HCT116 (cell line): ENCODE measurements at regions not wholly inside any gene's neighbourhood (a gene's known extent, or its start where the extent isn't known, plus 50 kb on each side); places are given as distances from the start of the nearest gene placed in this dataset.
A peak's percentile ranks its signal among the peaks of the same experiment; 100 is the strongest.

Experiments used
- ATAC-seq: fragments of 200-7000 bp; cut with Tn5 transposase; 2 replicates; pipeline ENCODE4 v1.9.1; 2020; ENCODE audit warnings: mild to moderate bottlenecking, moderate library complexity
- BruUV-seq: library from RNA; stranded (reverse); fragments of 400-500 nt; replicated peaks from 2 replicates; lab custom pipeline; 2021; lab: Mats Ljungman, UMichigan
- CTCF ChIA-PET: fragments of 300-600 bp; sonication (Branson Sonifier 250); formaldehyde crosslinking; loops from one replicate; lab custom pipeline; 2021; ENCODE audit warnings: antibody characterized with exemption; lab: Charles Lee
- POLR2A ChIA-PET: fragments of 300-600, 350-600 bp; sonication (Branson Sonifier 250); formaldehyde crosslinking; loops from one replicate; lab custom pipeline; 2021; ENCODE audit warnings: antibody characterized with exemption; lab: Charles Lee
- RAD21 ChIA-PET, 2 experiments: fragments of 300-600 bp; sonication (Branson Sonifier 250); formaldehyde crosslinking; loops; one replicate each; lab custom pipeline; 2023; ENCODE audit warnings: low total read pairs in 2 of 2; ENCODE audit not compliant: uncharacterized antibody in 2 of 2, unreplicated experiment in 2 of 2, low non-redundant PET in 1 of 2; lab: Charles Lee
- DNase-seq: peaks from one replicate; pipeline ENCODE4 v3.0.0-alpha.2; 2010; ENCODE audit warnings: low read depth, low spot score
- H2AFZ ChIP-seq: fragments of 200-600 bp; shearing (Covaris generic), sonication (generic); 2 replicates; pipeline ENCODE4 v1.6.1; 2017; ENCODE audit warnings: low read depth, mixed run types, mixed read lengths, antibody characterized with exemption, low read length; ENCODE audit not compliant: poor library complexity, severe bottlenecking
- H3K27ac ChIP-seq: 2 replicates; pipeline ENCODE4 v1.5.1; 2012; ENCODE audit warnings: low read depth, low read length
- H3K27me3 ChIP-seq: fragments of 200-600 bp; sonication (generic); 2 replicates; pipeline ENCODE4 v1.6.1; 2016; ENCODE audit warnings: mixed run types, low read length, mixed read lengths; ENCODE audit not compliant: insufficient read depth
- H3K36me3 ChIP-seq, 2 experiments: fragments of 200-500 bp in 1 of 2; fragments of 200-600 bp in 1 of 2; sonication (Bioruptor generic) in 1 of 2; sonication (generic) in 1 of 2; 2 replicates each; pipeline versions ENCODE4 v1.5.1 to v1.6.1; 2014 to 2016; ENCODE audit warnings: low read length in 2 of 2, inconsistent platforms in 1 of 2, mixed read lengths in 1 of 2, mixed run types in 1 of 2; ENCODE audit not compliant: insufficient read depth in 2 of 2, control insufficient read depth in 1 of 2
- H3K4me1 ChIP-seq, 2 experiments: fragments of 200-600 bp in 1 of 2; sonication (generic) in 1 of 2; 2 replicates each; pipeline versions ENCODE4 v1.5.1 to v1.6.1; 2012 to 2017; ENCODE audit warnings: low read length in 2 of 2, inconsistent platforms in 1 of 2, mild to moderate bottlenecking in 1 of 2, mixed read lengths in 1 of 2, mixed run types in 1 of 2, moderate library complexity in 1 of 2; ENCODE audit not compliant: insufficient read depth in 2 of 2, control insufficient read depth in 1 of 2
- H3K4me2 ChIP-seq: fragments of 200-600 bp; sonication (generic); 2 replicates; pipeline ENCODE4 v1.6.1; 2017; ENCODE audit warnings: mixed run types, low read length, mixed read lengths
- H3K4me3 ChIP-seq, 2 experiments: fragments of 200-600 bp in 1 of 2; sonication (generic) in 1 of 2; replicated peaks in 1 of 2; 2 replicates each; pipeline ENCODE4 v1.5.1; 2011 to 2016; ENCODE audit warnings: low read length in 2 of 2, control low read depth in 1 of 2, low read depth in 1 of 2, mild to moderate bottlenecking in 1 of 2, mixed read lengths in 1 of 2, mixed run types in 1 of 2
- H3K79me2 ChIP-seq: fragments of 200-600 bp; sonication (generic); 2 replicates; pipeline ENCODE4 v1.6.1; 2017; ENCODE audit warnings: mild to moderate bottlenecking, mixed run types, low read length, moderate library complexity, mixed read lengths; ENCODE audit not compliant: insufficient read depth
- H3K9ac ChIP-seq: fragments of 200-600 bp; sonication (generic); 2 replicates; pipeline ENCODE4 v1.6.1; 2016; ENCODE audit warnings: low read length, mixed read lengths
- H3K9me2 ChIP-seq: fragments of 200-600 bp; sonication (generic), shearing (Covaris generic); 2 replicates; pipeline ENCODE4 v1.6.1; 2017; ENCODE audit warnings: mixed run types, mild to moderate bottlenecking, moderate library complexity; ENCODE audit not compliant: insufficient read depth
- H3K9me3 ChIP-seq, 2 experiments: fragments of 200-500 bp in 1 of 2; fragments of 200-600 bp in 1 of 2; sonication (Bioruptor generic) in 1 of 2; sonication (generic) in 1 of 2; 2 replicates each; pipeline ENCODE4 v1.6.1; 2014 to 2017; ENCODE audit warnings: low read length in 2 of 2, mixed read lengths in 2 of 2, inconsistent platforms in 1 of 2, low read depth in 1 of 2, mild to moderate bottlenecking in 1 of 2, mixed run types in 1 of 2, moderate library complexity in 1 of 2; ENCODE audit not compliant: control insufficient read depth in 1 of 2, insufficient read depth in 1 of 2
- H4K20me1 ChIP-seq: fragments of 200-600 bp; sonication (generic), shearing (Covaris generic); 2 replicates; pipeline ENCODE4 v1.6.1; 2017; ENCODE audit warnings: mixed run types, mild to moderate bottlenecking, moderate library complexity; ENCODE audit not compliant: insufficient read depth
- CEBPB ChIP-seq: IDR thresholded peaks from 2 replicates; pipeline ENCODE4 v1.6.1; 2012; ENCODE audit warnings: low read depth
- JUND ChIP-seq: IDR thresholded peaks from 2 replicates; pipeline ENCODE4 v1.6.1; 2012
- POLR2AphosphoS5 ChIP-seq: IDR thresholded peaks from 2 replicates; pipeline ENCODE4 v1.6.1; 2011; ENCODE audit warnings: mild to moderate bottlenecking, low read depth, low read length, moderate library complexity
- SP1 ChIP-seq: IDR thresholded peaks from 2 replicates; pipeline ENCODE4 v1.6.1; 2012; ENCODE audit warnings: low read depth
- SRF ChIP-seq: IDR thresholded peaks from 2 replicates; pipeline ENCODE4 v1.6.1; 2012; ENCODE audit warnings: low read depth
- intact Hi-C: fragments of 100-400 bp; cut with micrococcal nuclease; formaldehyde crosslinking; loops from 2 replicates; pipeline ENCODE4 v1.10.0; 2022
- TF ChIP-seq, protein P1 (sequence below): IDR thresholded peaks from 2 replicates; pipeline ENCODE4 v1.6.1; 2012
- TF ChIP-seq, protein P2 (sequence below), 3 experiments: fragments of 200-600 bp in 1 of 3; sonication (generic) in 1 of 3; IDR thresholded peaks in 2 of 3; conservative IDR thresholded peaks in 1 of 3; 2 replicates each; pipeline ENCODE4 v1.5.1; 2012 to 2017; ENCODE audit warnings: low read depth in 2 of 3, low read length in 2 of 3, antibody characterized with exemption in 1 of 3, borderline replicate concordance in 1 of 3, control low read depth in 1 of 3, mild to moderate bottlenecking in 1 of 3, mixed read lengths in 1 of 3, mixed run types in 1 of 3, moderate library complexity in 1 of 3; ENCODE audit not compliant: insufficient read depth in 1 of 3

DNA sequence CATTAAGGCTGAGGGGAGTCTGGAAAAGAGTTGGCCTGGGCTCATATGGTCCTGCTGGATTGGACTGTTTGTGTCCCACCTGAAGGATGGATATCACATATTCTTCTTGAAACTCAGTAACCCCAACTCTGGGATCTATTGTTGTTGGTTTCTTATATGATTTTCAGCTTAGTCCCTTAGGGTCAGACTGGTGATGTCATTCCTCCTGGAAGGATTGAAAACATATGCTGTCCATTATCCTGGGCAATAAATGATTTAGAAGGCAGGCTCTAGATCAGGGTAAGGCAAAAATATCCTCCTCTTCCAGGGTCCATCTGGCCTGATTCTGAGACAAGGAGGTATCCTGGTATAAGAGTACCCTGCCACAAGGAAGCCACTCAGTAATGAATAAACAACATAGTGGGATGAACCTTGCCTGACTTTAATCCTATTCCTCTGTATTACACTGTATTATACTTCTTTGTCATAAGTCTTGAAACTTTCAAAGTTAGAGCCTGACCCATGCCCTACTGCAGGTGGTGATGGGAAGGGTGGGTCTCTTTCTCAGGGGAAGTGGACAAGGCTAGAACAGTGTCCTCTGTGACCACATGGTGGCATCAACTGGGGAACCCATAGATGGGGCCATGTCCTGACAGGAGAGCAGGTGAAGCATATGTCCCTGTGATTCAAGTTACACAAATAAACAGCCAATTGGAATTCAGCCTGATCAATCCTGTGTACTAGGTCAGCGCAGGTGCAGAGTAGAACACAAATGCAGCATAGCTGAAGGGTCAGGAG, 454.4 kb upstream of the TRPC7 start:
- RAD21 ChIA-PET, result no interaction called here

GRCh38 chr5:136816327-136816726, 451.0 kb upstream of the TRPC7 start:
- intact Hi-C loops, result no loop called here
- Histone ChIP-seq H3K9me3 (no peaks in the 10 kb centered on the region), H3K4me1 (peaks cover 0 to 4% of the 10 kb centered on the region in 2 experiments; a peak in 2 of 4 replicates), H3K9me2 (no peaks in the 10 kb centered on the region), H4K20me1 (no peaks in the 10 kb centered on the region), H2AFZ (no peak overlapping the region), H3K79me2 (no peaks in the 10 kb centered on the region), H3K27ac (no peak overlapping the region), H3K9ac (no peak overlapping the region), H3K36me3 (no peaks in the 10 kb centered on the region), H3K4me2 (no peak overlapping the region), H3K27me3 (no peaks in the 10 kb centered on the region), H3K4me3 (no peak overlapping the region)
- RAD21 ChIA-PET, result no interaction called here
- TF ChIP-seq CEBPB (no peak), POLR2AphosphoS5 (no peak), SRF (no peak)
- TF ChIP-seq, protein P1, sequence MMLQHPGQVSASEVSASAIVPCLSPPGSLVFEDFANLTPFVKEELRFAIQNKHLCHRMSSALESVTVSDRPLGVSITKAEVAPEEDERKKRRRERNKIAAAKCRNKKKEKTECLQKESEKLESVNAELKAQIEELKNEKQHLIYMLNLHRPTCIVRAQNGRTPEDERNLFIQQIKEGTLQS, result no peak
- DNase-seq (no peak), ATAC-seq (no peak)
- CTCF ChIA-PET, result no interaction called here
- POLR2A ChIA-PET, result no interaction called here
- BruUV-seq, result no TSS peak

More for the DNA sequence above, 454.4 kb upstream of the TRPC7 start:
- Histone ChIP-seq H3K9ac (no peak overlapping the region), H2AFZ (no peak overlapping the region), H3K36me3 (no peaks in the 10 kb centered on the region), H4K20me1 (no peaks in the 10 kb centered on the region), H3K9me3 (no peaks in the 10 kb centered on the region), H3K4me1 (no peaks in the 10 kb centered on the region), H3K27ac (no peak overlapping the region), H3K79me2 (no peaks in the 10 kb centered on the region), H3K9me2 (no peaks in the 10 kb centered on the region), H3K4me2 (no peak overlapping the region), H3K27me3 (no peaks in the 10 kb centered on the region; the same call in 1 of the 2 replicates), H3K4me3 (no peak overlapping the region)
- intact Hi-C loops, result no loop called here
- POLR2A ChIA-PET, result no interaction called here
- no TSS peak for BruUV-seq
- TF ChIP-seq SP1 (no peak), JUND (no peak)
- TF ChIP-seq, protein P2, sequence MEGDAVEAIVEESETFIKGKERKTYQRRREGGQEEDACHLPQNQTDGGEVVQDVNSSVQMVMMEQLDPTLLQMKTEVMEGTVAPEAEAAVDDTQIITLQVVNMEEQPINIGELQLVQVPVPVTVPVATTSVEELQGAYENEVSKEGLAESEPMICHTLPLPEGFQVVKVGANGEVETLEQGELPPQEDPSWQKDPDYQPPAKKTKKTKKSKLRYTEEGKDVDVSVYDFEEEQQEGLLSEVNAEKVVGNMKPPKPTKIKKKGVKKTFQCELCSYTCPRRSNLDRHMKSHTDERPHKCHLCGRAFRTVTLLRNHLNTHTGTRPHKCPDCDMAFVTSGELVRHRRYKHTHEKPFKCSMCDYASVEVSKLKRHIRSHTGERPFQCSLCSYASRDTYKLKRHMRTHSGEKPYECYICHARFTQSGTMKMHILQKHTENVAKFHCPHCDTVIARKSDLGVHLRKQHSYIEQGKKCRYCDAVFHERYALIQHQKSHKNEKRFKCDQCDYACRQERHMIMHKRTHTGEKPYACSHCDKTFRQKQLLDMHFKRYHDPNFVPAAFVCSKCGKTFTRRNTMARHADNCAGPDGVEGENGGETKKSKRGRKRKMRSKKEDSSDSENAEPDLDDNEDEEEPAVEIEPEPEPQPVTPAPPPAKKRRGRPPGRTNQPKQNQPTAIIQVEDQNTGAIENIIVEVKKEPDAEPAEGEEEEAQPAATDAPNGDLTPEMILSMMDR (IDR thresholded peaks at IDR 0.05 in 2 of 3, conservative IDR thresholded peaks at IDR 0.05 in 1 of 3; ENCODE audit: borderline replicate concordance in 1 of 3, insufficient read depth in 1 of 3, low read depth in 2 of 3, low read length in 2 of 3), result 0 out of 6 replicates have a peak, but pooled peaks of 1 of the 3 experiments have one; percentile 3
- TF ChIP-seq, protein P1, result no peak
- DNase-seq (no peak), ATAC-seq (peak; percentile 53; the same call in 1 of the 2 replicates)
- CTCF ChIA-PET, result no interaction called here
